H9 (cell line): ENCODE measurements at regions not wholly inside any gene's neighbourhood (a gene's known extent, or its start where the extent isn't known, plus 50 kb on each side); places are given as distances from the start of the nearest gene placed in this dataset.

Experiments
- DNase-seq: peaks from one replicate; pipeline ENCODE4 v3.0.0-alpha.2; 2017
- H2AFZ ChIP-seq: one replicate; pipeline ENCODE4 v1.6.1; 2013; ENCODE audit warnings: mild to moderate bottlenecking, low read length, control low read depth, moderate library complexity
- H2AK5ac ChIP-seq: 2 replicates; pipeline ENCODE4 v1.6.1; 2013; ENCODE audit warnings: low read length, control low read depth, mixed read lengths; ENCODE audit not compliant: insufficient read length
- H2BK120ac ChIP-seq: one replicate; pipeline ENCODE4 v1.6.1; 2013; ENCODE audit warnings: low read depth, mild to moderate bottlenecking, low read length, control low read depth, inconsistent platforms; ENCODE audit not compliant: poor library complexity, severe bottlenecking
- H2BK12ac ChIP-seq: 2 replicates; pipeline ENCODE4 v1.6.1; 2013; ENCODE audit warnings: low read length, control low read depth, mixed read lengths, low read depth; ENCODE audit not compliant: insufficient read length
- H2BK15ac ChIP-seq: 2 replicates; pipeline ENCODE4 v1.6.1; 2013; ENCODE audit warnings: low read depth, low read length, control low read depth
- H2BK20ac ChIP-seq: one replicate; pipeline ENCODE4 v1.6.1; 2013; ENCODE audit warnings: low read depth, mild to moderate bottlenecking, low read length, control low read depth, inconsistent platforms; ENCODE audit not compliant: poor library complexity, severe bottlenecking
- H2BK5ac ChIP-seq: 2 replicates; pipeline ENCODE4 v1.6.1; 2013; ENCODE audit warnings: low read length, control low read depth, mixed read lengths; ENCODE audit not compliant: insufficient read length
- H3K14ac ChIP-seq: 2 replicates; pipeline ENCODE4 v1.6.1; 2013; ENCODE audit warnings: low read length, control low read depth; ENCODE audit not compliant: insufficient read depth
- H3K18ac ChIP-seq: 2 replicates; pipeline ENCODE4 v1.6.1; 2013; ENCODE audit warnings: low read depth, mild to moderate bottlenecking, mixed read lengths, low read length, control low read depth; ENCODE audit not compliant: insufficient read length
- H3K23ac ChIP-seq: 2 replicates; pipeline ENCODE4 v1.6.1; 2013; ENCODE audit warnings: low read length, control low read depth, mixed read lengths, low read depth; ENCODE audit not compliant: insufficient read length
- H3K23me2 ChIP-seq: 2 replicates; pipeline ENCODE4 v1.6.1; 2013; ENCODE audit warnings: low read depth, mild to moderate bottlenecking, mixed read lengths, low read length, control low read depth; ENCODE audit not compliant: insufficient read length, poor library complexity, severe bottlenecking
- H3K27ac ChIP-seq: 2 replicates; pipeline ENCODE4 v1.5.1; 2013; ENCODE audit warnings: low read length, control low read depth, mixed read lengths, low read depth; ENCODE audit not compliant: insufficient read length
- H3K27me3 ChIP-seq: 2 replicates; pipeline ENCODE4 v1.6.1; 2013; ENCODE audit warnings: low read length, control low read depth, inconsistent platforms; ENCODE audit not compliant: insufficient read depth
- H3K4ac ChIP-seq: 2 replicates; pipeline ENCODE4 v1.6.1; 2013; ENCODE audit warnings: low read depth, mild to moderate bottlenecking, control low read depth, inconsistent platforms, low read length, moderate library complexity
- H3K4me1 ChIP-seq: 2 replicates; pipeline ENCODE4 v1.6.1; 2013; ENCODE audit warnings: low read length, control low read depth, inconsistent platforms; ENCODE audit not compliant: insufficient read depth
- H3K4me2 ChIP-seq: 2 replicates; pipeline ENCODE4 v1.6.1; 2013; ENCODE audit warnings: low read length, control low read depth, mixed read lengths; ENCODE audit not compliant: insufficient read length, insufficient read depth
- H3K56ac ChIP-seq: 2 replicates; pipeline ENCODE4 v1.6.1; 2013; ENCODE audit warnings: low read depth, mild to moderate bottlenecking, mixed read lengths, low read length, control low read depth; ENCODE audit not compliant: insufficient read length
- H3K79me1 ChIP-seq: 2 replicates; pipeline ENCODE4 v1.6.1; 2013; ENCODE audit warnings: low read depth, mild to moderate bottlenecking, moderate library complexity, low read length, control low read depth, inconsistent platforms; ENCODE audit not compliant: insufficient read depth, poor library complexity, severe bottlenecking
- H3K79me2 ChIP-seq: 2 replicates; pipeline ENCODE4 v1.6.1; 2013; ENCODE audit warnings: low read length, control low read depth, inconsistent platforms; ENCODE audit not compliant: insufficient read depth
- H3K9ac ChIP-seq: 2 replicates; pipeline ENCODE4 v1.6.1; 2013; ENCODE audit warnings: low read length, control low read depth, mixed read lengths; ENCODE audit not compliant: insufficient read length; ENCODE audit errors: extremely low read depth
- H3K9me3 ChIP-seq: one replicate; pipeline ENCODE4 v1.6.1; 2013; ENCODE audit warnings: low read depth, low read length, inconsistent platforms; ENCODE audit not compliant: control insufficient read depth
- H3T11ph ChIP-seq: one replicate; pipeline ENCODE4 v1.6.1; 2013; ENCODE audit warnings: mild to moderate bottlenecking, low read length, control low read depth, inconsistent platforms
- H4K20me1 ChIP-seq: one replicate; pipeline ENCODE4 v1.6.1; 2013; ENCODE audit not compliant: control insufficient read depth, insufficient read length, insufficient read depth
- H4K5ac ChIP-seq: 2 replicates; pipeline ENCODE4 v1.6.1; 2013; ENCODE audit warnings: low read depth, mild to moderate bottlenecking, mixed read lengths, low read length, control low read depth; ENCODE audit not compliant: insufficient read length
- H4K8ac ChIP-seq: replicated peaks from 2 replicates; pipeline ENCODE4 v1.6.1; 2013; ENCODE audit warnings: low read length, control low read depth, mixed read lengths, low read depth; ENCODE audit not compliant: insufficient read length
- H4K91ac ChIP-seq: 2 replicates; pipeline ENCODE4 v1.6.1; 2013; ENCODE audit warnings: low read depth, mild to moderate bottlenecking, moderate library complexity, mixed read lengths, low read length, control low read depth; ENCODE audit not compliant: insufficient read length
- H3K27ac Mint-ChIP-seq, 3 experiments: 2 replicates in 2 of 3; 3 replicates in 1 of 3; pipeline ENCODE4 v1.8.0; 2020 to 2021; ENCODE audit warnings: mixed read lengths in 3 of 3, mild to moderate bottlenecking in 1 of 3, moderate library complexity in 1 of 3
- H3K27me3 Mint-ChIP-seq: 2 replicates; pipeline ENCODE4 v1.8.0; 2021; ENCODE audit warnings: low read depth, mild to moderate bottlenecking, moderate library complexity, mixed read lengths
- H3K36me3 Mint-ChIP-seq, 3 experiments: 2 replicates in 2 of 3; 3 replicates in 1 of 3; pipeline ENCODE4 v1.8.0; 2020 to 2021; ENCODE audit warnings: low read depth in 3 of 3, mixed read lengths in 3 of 3; ENCODE audit not compliant: insufficient read depth in 1 of 3
- H3K4me1 Mint-ChIP-seq, 2 experiments: 2 replicates each; pipeline ENCODE4 v1.8.0; 2020; ENCODE audit warnings: mixed read lengths in 2 of 2
- H3K4me3 Mint-ChIP-seq, 2 experiments: 2 replicates in 1 of 2; 3 replicates in 1 of 2; pipeline ENCODE4 v1.8.0; 2020 to 2021; ENCODE audit warnings: mild to moderate bottlenecking in 2 of 2, mixed read lengths in 2 of 2, moderate library complexity in 1 of 2
- H3K9me3 Mint-ChIP-seq, 2 experiments: 2 replicates in 1 of 2; 3 replicates in 1 of 2; pipeline ENCODE4 v1.8.0; 2020; ENCODE audit warnings: mild to moderate bottlenecking in 2 of 2, mixed read lengths in 2 of 2, moderate library complexity in 1 of 2
- WGBS: extraction: QIAGEN DNeasy Blood & Tissue Kit; methylation state at CpG from one replicate; pipeline ENCODE4 v1.1.7; 2013; ENCODE audit warnings: missing lambda C conversion rate, low lambda C conversion rate, mixed read lengths; ENCODE audit not compliant: insufficient read length; ENCODE audit errors: extremely low coverage; 5-methylcytosine and 5-hydroxymethylcytosine counted together
- TF ChIP-seq, protein P1 (sequence below): fragments of 200-600 bp; sonication (generic); conservative IDR thresholded peaks from 3 replicates; pipeline ENCODE4 v1.8.0; 2021; ENCODE audit warnings: antibody characterized with exemption, mild to moderate bottlenecking

DNA sequence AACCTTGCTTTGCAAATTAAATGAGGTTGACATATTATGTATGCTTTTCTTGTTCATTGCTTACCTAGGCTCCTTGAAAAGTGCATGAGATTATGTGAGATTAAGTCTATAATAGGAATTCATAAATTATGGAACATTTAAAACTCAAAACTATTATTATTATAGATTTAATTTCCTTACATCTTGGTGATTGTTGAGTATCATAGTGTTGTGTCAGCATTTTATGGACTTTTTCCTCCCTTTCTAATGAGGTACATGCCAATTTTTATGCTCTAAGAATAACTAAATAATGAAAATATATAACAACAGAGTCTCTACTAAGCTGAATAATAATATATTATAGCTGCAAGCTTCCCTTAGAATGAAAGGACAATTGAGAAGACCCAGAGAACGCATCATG, 848.8 kb upstream of the AADAT start:
- Histone ChIP-seq H3K27me3 (no peaks in the 10 kb centered on the region), H2BK15ac (no peak overlapping the region), H2AK5ac (no peak overlapping the region), H3K23me2 (no peaks in the 10 kb centered on the region), H2BK120ac (no peak overlapping the region), H3K4me1 (no peaks in the 10 kb centered on the region), H4K91ac (no peak overlapping the region), H3K14ac (no peak overlapping the region), H4K20me1 (no peaks in the 10 kb centered on the region), H3K9me3 (no peaks in the 10 kb centered on the region), H3K56ac (no peak overlapping the region), H3K9ac (no peak overlapping the region), H3K4ac (no peak overlapping the region), H3K79me2 (no peaks in the 10 kb centered on the region), H3T11ph (no peak overlapping the region), H2AFZ (no peak overlapping the region), H3K23ac (no peak overlapping the region), H2BK5ac (no peak overlapping the region), H3K18ac (no peak overlapping the region), H3K27ac (no peak overlapping the region), H3K79me1 (no peaks in the 10 kb centered on the region), H2BK12ac (no peak overlapping the region), H4K8ac (no peak overlapping the region), H2BK20ac (no peak overlapping the region), H3K4me2 (no peak overlapping the region), H4K5ac (no peak overlapping the region)
- DNase-seq, result no peak
- TF ChIP-seq, protein P1, sequence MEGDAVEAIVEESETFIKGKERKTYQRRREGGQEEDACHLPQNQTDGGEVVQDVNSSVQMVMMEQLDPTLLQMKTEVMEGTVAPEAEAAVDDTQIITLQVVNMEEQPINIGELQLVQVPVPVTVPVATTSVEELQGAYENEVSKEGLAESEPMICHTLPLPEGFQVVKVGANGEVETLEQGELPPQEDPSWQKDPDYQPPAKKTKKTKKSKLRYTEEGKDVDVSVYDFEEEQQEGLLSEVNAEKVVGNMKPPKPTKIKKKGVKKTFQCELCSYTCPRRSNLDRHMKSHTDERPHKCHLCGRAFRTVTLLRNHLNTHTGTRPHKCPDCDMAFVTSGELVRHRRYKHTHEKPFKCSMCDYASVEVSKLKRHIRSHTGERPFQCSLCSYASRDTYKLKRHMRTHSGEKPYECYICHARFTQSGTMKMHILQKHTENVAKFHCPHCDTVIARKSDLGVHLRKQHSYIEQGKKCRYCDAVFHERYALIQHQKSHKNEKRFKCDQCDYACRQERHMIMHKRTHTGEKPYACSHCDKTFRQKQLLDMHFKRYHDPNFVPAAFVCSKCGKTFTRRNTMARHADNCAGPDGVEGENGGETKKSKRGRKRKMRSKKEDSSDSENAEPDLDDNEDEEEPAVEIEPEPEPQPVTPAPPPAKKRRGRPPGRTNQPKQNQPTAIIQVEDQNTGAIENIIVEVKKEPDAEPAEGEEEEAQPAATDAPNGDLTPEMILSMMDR, result no peak
- no CpG with 5 or more reads among the region's 1 CpG for WGBS
- Mint-ChIP-seq H3K27me3 (no peaks in the 10 kb centered on the region), H3K4me1 (peaks cover 0 to 3% of the 10 kb centered on the region in 2 experiments; a peak in 2 of 4 replicates), H3K4me3 (no peak overlapping the region), H3K27ac (no peak overlapping the region), H3K36me3 (peaks cover 7 to 23% (median 16%) of the 10 kb centered on the region in 3 experiments; a peak in 6 of 7 replicates), H3K9me3 (peaks cover 17 to 23% of the 10 kb centered on the region in 2 experiments)
